GM10266 (cell line): ENCODE measurements at regions not wholly inside any gene's neighbourhood (a gene's known extent, or its start where the extent isn't known, plus 50 kb on each side); places are given as distances from the start of the nearest gene placed in this dataset.

Experiments used
- DNase-seq: peaks from one replicate; pipeline ENCODE4 v3.0.0; 2012; ENCODE audit errors: extremely low spot score
- TF ChIP-seq, protein P1 (sequence below): IDR thresholded peaks from 2 replicates; pipeline ENCODE4 v1.5.1; 2012; ENCODE audit warnings: mild to moderate bottlenecking, low read depth; ENCODE audit not compliant: control insufficient read depth, insufficient read depth; ENCODE audit errors: missing control alignments

DNA sequence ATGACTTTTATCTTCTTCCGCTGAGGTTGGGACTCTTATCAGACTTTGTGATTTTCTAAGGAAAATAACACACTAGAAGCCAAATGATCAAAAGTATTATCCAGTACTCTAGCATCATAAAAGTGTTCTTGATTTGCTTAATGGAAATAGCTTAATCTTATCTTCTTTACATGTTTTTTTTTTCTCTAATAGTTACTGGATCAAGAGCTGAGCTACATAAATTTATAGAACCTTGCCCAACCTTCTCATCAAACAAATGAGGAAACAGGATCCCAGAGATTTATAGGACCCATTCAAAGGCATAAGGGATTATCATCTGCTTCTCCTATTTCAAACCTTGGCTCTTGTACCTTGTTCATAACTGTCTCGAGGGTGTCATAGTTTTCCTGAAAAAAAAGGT lies 68.3 kb upstream of the WDR17 start:
- TF ChIP-seq, protein P1, sequence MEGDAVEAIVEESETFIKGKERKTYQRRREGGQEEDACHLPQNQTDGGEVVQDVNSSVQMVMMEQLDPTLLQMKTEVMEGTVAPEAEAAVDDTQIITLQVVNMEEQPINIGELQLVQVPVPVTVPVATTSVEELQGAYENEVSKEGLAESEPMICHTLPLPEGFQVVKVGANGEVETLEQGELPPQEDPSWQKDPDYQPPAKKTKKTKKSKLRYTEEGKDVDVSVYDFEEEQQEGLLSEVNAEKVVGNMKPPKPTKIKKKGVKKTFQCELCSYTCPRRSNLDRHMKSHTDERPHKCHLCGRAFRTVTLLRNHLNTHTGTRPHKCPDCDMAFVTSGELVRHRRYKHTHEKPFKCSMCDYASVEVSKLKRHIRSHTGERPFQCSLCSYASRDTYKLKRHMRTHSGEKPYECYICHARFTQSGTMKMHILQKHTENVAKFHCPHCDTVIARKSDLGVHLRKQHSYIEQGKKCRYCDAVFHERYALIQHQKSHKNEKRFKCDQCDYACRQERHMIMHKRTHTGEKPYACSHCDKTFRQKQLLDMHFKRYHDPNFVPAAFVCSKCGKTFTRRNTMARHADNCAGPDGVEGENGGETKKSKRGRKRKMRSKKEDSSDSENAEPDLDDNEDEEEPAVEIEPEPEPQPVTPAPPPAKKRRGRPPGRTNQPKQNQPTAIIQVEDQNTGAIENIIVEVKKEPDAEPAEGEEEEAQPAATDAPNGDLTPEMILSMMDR = no peak
- DNase-seq = no peak

DNA sequence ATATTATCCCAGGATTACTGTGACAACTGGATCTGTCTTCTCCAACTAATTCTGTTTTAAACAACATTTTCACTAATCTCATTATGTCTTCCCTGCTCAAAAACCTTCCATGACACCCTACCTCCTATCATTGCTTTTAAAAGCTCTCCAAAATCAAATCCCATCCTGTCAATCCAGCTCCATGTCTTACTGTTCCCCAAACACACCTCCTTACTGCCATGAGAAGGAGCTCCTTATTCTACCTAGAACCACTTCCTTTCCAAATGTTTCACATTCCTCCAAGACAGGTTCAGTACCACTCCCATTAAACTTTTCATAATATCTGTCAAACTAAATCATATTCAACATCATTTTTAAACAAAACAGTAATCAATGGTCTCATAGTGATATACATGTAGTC lies 66.9 kb upstream of the WDR17 start:
- no peak for DNase-seq
- TF ChIP-seq, protein P1 = no peak

DNA sequence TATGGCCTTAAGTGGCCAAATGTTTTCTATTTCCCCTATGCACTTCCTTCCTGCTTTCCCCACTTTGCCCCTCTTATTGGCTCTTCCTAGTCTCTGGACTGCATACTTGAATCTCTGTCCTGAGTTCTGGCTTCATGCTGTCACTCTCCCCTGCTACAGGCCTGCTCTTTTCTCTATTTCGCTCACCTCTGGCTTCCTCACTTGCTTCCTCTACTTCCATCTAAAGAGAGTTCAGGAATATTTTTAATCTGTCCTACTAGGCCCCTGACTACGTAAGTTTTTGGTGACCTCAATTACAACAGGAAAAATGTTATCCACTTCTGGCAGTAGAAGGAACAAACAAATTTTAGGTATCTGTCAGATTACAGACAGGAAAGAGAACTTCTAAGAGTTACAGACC lies 65.7 kb upstream of the WDR17 start:
- TF ChIP-seq, protein P1 = no peak
- no peak for DNase-seq

GRCh38 chr4:176001151-176002006 lies 64.3 kb upstream of the WDR17 start:
- TF ChIP-seq, protein P1 = no peak

GRCh38 chr4:176002007-176002613 lies 63.5 kb upstream of the WDR17 start:
- TF ChIP-seq, protein P1 = no peak
- DNase-seq = peak; percentile 32

More at GRCh38 chr4:176001151-176002006, 64.3 kb upstream of the WDR17 start:
- DNase-seq = no peak

- TF ChIP-seq, protein P1 = no peak
- no peak for DNase-seq
Observed at GRCh38 chr4:176005766-176006165, 59.9 kb upstream of the WDR17 start.

DNA sequence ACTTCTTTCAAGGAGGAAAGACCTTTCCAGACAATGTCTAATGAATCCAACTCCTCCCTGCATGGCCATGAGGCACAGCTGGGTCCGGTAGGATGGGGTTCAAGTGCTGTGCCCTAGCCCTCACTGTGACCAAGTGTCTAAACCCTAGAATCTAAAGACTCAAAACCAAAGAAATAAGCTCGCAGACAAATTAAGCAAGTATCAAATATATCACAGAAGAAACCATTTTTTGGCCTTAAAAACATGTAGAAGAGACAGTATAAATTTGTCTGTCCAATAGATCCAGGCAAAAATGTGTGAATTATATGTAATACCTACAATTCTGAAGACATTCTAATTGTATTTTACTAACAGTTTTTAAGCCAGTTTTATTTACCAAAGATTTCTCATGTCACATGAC lies 56.4 kb upstream of the WDR17 start:
- no peak for DNase-seq
- TF ChIP-seq, protein P1 = no peak
